DMS53 treated with DMSO at 0.1 percent for 48 hours (cell line): ENCODE measurements at regions not wholly inside any gene's neighbourhood (a gene's known extent, or its start where the extent isn't known, plus 50 kb on each side); places are given as distances from the start of the nearest gene placed in this dataset.
"Not testable (repeated sequence)": the region's sequence is repeated elsewhere in the genome, so short reads cannot be mapped to it uniquely, and the experiment has no call there.

Experiments
- DNase-seq: peaks from one replicate; lab custom pipeline; 2025; ENCODE audit not compliant: unreplicated experiment; lab: John Stamatoyannopoulos, UW

DNA sequence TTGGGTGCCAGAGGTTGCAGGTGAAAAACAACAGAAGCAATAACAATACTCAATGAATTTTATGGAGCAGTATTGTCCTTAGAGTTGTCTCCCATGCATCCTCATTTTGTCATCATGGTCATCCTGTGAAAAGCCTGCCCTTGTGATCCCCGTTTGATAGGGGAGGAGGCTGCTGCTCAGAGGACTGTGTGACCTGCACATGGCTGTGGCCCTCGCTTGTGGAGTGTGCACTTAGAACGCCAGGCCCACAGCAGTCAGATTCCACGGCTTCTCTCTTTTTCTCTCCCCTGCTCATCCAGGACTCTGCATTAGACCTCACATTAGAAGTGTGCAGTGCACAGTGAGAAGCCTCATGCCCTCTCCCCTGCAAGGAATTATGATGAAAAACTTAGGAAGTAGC, 491.1 kb upstream of the KLF6 start:
- no peak for DNase-seq

DNA sequence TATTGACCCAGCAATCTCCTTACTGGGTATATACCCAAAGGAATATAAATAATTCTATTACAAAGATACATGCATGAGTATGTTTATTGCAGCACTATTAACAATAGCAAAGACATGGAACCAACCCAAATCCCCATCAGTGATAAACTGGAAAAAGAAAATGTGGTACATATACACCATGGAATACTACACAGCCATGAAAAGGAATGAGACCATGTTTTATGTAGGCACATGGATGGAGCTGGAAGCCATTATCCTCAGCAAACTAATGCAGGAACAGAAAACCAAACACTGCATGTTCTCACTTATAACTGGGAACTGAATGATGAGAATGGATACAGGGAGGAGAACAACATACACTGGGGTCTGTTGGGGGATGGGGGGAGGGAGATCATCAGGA, 489.7 kb upstream of the KLF6 start:
- DNase-seq: not testable (repeated sequence)

DNA sequence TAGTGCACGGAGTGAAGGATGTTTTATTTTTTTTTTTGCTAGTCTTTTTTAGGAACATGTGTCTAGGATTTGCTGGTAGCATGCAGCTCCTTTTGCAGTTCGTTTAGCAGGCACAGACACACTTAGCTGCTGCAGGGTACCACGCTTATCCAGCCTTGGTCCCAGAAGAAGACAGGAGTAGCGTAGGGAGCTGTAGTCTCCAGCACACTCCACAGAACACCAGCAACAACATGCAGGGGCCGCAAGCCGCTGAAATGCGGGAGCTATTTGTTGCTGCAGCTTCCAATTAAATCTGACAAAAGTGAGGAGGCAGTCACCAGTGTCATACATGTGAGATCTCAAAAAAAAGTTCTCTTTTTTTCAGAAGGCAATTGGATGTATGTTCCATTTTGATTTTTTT, 486.2 kb upstream of the KLF6 start:
- DNase-seq: no peak

DNA sequence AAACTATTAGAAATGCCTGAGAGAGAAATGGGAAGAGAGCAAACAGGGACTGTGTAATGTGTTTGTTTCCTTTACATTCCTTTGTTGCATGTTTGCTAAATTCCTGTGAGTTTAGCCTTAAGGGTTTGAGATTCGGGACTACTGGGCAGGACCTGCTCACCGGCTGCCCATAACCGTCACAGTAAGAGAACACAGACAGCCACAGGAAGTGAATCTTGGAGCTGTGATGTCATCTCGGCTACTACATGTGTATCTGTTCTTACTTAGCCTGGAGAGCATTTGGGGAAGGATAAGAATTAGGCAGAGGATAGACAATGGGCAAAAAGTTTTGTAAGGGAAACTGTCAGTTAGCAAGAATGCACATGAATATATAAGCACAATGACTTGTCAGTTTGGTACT, 485.1 kb upstream of the KLF6 start:
- DNase-seq: no peak

DNA sequence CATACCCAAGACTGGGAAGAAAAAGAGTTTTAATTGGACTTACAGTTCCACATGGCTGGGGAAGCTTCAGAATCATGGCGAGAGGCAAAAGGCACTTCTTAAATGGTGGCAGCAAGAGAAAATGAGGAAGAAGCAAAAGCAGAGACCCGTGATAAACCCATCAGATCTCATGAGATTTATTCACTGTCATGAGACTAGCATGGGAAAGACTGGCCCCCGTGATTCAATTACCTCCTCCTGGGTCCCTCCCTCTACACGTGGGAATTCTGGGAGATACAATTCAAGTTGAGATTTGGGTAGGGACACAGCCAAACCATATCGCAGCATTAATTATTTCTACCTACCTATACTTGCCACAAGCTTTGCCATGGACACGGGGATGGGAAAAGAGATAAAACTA, 483.5 kb upstream of the KLF6 start:
- not testable (repeated sequence) for DNase-seq

DNA sequence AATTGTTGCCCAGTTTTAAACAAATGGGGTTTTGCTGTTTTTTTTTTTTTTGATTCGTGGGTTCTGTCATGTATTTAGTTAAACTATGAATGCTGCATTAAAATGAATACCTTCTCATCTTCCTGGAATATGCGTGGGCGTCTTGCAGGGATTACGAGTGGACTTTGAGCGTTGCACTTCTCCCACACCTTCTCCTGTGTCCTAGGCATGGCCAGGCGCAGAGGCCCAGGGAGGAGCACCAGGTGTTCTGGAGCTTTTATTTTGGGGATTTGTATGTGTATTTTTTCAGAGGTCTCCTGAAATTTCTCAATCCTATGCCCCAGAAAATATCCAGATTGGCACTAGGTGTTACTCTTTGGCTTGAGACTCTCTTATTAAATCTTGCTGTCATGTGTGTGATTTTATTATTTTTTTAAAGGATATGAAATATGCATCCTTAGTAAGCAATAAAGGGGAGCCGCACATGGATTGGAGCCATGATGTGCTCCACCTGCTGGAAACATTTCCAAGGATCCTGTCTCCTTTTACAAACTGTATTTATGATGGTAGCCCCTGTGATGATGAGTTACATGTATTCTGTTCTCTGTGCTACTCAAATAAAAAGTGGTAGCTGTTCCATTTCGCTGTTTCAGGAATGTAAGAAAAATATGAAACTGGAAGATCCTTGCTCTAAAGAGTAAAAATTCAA, 482.2 kb upstream of the KLF6 start:
- DNase-seq: no peak

DNA sequence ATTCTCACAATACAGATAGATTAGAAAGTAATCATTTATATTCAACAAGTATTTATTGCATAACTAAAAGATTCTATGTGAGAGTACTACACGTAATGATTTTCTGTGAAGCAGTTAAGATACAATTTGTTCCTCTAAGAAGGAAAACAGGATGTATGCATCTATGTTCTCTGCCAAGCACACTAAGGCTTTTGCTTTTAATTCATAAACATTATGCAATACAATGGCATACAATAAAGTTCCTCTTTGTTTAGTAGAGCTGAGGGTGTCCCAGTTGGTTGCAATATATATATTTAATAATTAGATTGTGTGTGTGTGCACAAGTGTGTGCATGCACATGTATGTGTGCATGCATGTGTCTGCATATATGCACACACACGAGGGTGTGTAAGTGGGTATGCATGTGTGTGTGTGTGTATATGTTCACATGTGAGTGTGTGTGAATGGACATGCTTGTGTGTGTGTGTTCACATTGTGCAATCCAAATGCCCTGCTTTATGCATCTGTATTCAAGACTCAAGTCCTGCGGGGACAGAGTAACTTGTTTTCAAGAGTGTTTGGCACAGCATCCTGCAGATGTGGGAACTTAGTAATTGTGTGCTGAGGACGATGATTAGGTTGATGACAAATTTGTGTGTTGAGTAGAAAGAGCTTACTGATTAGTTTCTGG, 481.5 kb upstream of the KLF6 start:
- no peak for DNase-seq

DNA sequence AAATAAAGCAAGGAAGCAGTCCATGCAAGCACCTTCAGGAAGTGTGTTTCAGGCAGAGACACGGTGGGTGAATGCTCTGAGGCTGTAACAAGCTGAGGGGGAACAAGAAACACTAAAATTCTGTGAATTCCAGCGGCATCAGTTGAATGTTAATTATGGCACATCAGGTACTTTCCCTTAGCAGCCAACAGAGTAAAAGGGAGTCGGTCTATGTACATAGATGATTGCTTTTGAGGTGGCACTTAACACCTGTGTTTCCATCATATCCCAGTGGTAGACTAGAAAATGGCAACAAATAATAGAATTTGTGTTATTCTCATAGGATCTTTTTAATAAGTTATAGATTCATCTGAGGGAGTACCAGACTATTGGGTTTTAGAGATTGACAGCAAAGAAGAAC, 481.0 kb upstream of the KLF6 start:
- no peak for DNase-seq

DNA sequence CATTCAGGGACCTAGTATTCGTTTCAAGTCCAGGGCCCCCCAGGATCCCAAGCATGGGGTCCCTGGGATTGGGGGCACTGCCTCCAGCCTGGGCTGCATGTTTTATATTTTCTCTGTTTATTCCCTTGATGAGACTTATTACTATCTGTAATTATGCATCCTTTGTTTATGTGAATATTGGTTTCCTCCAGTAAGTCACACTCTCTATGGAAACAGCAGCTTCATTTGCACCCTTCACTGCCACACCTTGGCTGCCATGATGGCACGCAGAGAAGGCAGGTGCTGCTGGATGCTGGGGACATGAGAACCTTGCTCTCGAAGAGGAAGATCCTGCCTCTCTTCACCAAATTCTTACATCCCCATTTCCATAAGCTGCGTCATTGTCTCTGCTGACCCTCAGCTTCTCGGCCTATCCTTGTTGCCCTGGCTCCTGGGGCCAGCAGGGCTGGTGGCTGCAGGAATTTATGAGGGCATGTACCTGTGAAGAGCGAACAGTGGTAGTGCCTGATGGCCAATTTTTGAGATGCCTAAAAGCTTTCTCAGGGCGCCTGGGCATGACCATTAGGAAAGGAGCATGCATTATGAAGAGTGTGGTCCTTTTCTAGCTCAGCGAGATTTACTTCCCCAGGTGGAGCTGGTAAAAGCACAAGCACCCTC, 479.3 kb upstream of the KLF6 start:
- DNase-seq: no peak

DNA sequence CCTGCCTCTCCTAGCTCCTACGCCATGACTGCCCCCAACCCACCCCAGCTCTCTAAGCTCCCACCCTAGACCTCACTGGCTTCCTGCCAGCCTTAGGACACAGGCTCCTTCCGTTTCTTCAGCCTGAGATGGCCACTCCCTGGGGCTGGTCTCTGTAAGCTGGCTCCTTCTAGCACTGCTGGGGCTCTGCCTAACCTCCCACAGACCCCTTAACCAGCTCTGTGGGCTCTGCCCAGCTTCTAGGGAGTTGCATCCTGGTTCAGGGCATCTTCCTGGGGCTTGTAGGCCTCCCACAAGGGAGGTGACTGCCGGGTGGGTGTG, 478.6 kb upstream of the KLF6 start:
- DNase-seq: no peak

DNA sequence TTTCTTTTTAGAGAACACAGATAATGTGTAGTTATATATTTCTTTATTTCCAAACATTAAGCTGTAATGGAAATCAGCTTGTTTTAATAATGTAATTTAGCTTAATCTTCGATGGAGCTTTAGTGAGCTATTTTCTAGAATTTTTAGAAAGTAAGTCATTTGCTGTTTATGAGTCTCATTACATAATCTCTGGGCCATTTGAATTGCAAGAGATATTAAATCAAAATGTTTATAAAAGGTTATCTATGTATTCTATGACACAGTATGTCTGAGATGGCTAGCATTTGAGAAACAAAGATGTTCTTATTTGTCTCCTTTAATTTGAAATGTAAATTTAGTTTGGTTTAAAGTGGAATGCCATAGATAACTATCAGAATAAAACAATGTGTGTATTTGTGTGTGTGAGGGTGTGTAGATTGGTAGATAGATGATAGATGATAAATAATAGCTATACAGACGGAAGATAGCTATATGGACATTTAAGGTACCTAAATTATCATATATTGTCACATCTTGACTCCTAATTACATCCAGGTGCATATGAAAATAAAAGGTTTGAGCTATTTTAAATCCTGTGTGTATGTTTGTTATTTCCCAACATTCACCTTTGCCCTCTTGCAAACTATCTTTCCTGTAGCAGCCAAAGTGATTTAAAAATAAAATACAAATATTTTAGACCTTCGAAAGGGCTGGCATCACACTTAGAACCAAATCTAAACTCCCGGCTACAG, 478.0 kb upstream of the KLF6 start:
- no peak for DNase-seq

DNA sequence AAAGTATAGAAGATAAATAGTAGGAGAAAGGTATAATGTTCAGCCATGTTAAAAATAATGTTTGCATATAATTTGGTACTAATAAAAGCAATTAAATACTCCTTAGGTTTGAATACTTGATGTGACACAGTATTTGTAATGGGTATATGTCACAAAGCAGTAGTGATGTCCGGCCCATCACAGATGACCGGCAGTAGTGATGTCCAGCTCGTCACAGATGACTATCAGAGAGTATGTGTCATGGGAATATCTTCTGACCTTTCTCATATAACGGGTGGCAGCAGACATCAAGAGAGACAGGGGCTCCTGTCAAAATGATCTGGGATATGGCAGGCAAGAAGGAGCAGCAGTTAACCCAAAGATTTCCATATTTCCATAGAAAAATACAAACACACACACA, 477.4 kb upstream of the KLF6 start:
- DNase-seq: no peak

DNA sequence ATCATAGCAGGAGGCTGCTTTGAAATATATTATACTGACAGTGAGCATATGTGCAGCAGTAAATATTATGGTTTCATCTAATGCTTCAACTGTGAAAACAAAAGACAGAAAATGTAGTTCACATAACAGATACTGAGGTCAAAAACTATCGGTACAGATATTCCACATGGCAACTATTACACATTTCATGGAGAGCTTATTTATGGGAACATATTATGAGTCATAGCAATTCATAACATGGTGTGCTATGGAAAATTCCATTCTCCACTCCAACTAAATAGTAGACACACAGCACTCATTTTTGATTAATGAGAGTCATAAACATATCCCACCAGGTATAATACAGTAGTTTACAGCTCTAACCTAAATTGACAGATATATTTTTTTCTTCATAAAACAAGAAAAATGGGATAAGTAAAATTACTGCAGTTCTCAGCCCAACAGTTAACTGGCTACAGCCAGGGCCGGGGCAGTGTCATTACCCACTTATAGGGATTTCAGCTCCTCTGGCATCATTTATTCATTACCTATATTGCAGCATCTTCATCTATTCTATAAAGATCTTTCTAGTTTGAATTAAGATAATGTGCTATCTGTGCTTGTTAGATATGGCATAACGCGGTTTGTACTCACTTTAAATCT, 475.6 kb upstream of the KLF6 start:
- no peak for DNase-seq

DNA sequence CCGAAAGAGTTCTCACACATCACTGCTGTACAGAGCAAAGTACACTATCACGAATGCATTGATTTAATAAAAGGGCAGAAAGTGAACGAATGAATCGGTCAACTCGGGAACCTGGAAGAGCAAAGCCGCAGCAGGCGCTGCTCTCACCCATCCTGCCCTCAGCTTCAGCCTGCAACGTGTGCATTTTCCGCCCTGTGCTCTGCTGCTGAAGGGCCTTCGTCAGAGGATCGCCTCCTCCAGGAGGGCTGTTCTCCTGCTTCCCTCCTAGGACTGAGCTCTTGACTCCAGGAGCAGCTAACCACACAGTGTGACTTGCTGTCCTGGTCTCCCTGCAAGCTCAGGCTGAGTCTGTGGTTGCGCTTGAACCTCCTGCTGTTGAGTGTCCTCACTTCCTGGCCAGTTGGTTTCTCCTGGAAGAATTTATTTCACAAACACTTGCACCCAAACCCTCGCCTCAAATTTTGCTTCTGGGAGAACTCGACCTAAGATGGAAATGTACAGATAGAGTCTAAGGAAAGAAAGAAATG, 473.0 kb upstream of the KLF6 start:
- DNase-seq: no peak

DNA sequence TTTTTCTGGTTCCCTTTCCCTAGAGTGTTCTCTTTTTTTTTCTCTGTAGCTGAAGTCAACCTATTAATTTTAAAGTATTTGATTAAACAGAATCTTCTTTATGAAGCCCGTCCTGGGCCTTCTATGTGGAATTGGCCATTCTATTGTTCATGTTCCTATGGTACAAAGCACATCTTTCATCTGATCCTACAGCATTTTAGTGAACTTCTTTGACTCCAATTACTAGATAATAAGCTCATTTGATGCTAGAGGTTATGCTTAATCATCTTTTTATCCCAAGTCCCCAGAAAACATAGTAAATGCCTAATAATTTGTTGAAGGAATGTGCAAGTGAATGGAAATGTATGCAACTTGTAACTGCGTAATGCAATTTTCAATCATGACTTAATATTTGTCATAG, 472.0 kb upstream of the KLF6 start:
- no peak for DNase-seq

DNA sequence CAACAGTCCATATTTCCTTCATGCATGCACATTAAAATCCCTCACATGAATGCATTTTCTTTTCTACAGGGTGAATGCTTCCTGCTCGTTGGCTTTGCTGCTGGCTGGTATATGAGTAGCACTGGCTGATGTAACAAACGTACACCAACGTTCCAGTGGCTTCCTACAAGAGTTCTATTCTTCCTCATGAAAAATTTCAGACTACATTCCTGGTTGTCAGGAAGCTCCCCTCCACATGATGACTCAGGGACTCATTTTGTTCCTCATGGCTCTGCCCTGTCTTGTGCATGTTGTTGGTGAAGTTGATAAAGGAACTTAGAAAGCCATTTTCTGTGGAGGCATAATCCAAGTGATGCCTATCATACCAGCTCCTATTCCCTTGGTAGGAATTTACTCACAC, 470.7 kb upstream of the KLF6 start:
- DNase-seq: no peak

DNA sequence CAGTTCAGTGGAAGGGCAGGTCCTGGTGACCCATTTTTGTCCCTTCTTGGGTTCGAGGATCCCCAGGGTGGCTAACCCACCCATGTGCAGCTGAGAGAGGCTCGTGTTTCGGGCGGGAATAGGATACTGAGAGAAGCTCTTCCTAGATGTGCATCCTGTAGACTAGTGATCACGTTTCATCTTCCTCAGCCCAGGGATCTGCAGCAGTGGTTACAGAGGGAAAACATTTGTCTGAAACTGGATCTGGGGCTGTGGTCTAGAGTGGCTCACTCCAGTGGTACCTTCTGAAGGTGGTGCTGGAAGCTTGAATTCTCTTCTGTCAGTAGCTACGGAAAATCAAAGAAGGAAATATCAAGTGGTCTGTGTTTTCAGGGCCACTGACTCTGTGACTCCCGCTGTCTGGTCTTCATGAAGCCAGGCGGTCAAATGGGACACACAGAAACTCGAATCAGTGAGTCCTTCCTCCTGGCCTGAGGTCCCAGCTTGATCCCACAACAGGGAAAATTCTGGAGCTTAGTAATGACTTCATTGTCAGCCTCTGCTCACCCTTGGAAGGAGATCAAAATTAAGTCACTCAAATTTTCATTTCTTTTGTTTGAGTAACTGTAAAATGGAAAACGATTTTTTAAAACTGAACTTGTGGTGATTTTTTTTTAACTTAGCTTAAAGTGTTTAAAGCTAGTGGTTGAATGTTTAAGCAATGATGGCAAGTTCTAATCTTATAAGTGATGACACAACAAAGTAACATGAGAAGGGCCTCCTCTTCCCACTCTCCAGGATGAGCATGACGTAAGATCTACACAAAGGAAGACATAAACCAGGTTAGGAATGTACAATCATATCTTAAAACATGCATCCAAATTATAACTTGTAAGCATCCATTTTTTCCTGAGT, 469.3 kb upstream of the KLF6 start:
- no peak for DNase-seq

DNA sequence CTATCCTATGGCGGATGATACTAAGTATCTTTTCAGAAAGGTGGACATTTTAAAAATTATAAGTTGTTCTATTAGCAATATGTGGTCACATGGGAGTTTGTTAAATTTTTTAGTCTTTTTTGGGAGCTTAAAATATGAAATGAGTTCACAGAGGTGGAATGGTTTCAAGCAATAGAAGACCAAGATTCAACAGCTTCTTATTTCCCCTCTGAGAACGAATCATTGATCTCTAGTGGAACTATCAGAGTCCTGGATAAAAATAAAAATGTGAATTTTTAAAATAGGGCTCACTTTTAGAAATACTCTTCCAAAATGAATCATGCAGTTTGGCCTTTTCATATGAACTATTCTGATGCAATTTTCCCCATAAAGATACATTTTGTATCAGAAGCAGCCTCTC, 467.7 kb upstream of the KLF6 start:
- DNase-seq: no peak

DNA sequence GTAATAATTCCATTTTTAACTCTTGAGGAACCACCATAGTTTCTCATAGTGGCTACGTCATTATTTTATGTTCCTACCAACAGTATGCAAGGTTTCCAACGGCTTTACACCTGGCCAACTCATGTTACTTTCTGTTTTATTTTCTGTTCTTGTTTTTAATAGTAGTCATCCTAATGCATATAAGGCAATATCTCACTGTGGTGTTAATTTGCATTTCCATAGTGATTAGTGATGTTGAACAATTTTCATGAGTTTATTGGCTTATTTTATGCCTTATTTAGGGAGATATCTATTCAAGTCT, 465.5 kb upstream of the KLF6 start:
- DNase-seq: no peak

DNA sequence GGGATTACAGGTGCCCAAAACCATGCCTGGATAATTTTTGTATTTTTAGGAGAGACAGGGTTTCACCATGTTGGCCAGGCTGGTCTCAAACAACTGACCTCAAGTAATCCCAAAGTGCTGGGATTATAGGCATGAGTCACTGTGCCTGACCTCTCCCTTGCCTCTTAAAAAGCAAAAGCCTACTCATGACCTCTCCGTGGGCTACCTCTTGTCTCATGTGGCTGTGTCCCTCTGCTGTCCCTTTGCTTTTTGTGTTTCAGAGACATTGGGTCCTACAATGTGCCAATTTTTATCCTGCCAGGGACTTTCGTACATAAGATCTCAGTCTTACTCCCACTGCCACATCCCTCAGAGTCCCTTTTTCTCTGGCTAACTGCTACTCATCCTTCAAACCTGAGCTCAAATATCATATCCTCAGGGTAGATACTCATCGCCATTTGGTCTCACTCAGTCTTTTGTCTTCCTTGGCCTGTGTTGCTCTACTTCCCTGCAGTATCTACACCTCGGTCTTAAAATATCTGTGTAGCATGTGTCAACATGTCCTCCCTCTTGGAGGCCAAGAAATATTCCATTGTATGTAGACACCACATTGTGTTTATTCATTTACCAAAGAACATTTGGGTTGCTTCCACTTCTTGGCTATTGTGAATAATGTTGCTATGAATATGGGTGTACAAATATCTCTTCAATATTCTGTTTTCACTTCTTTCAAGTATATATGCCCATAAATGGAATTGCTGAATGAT, 465.0 kb upstream of the KLF6 start:
- DNase-seq: no peak
